A673 (cell line): ENCODE measurements at regions not wholly inside any gene's neighbourhood (a gene's known extent, or its start where the extent isn't known, plus 50 kb on each side); places are given as distances from the start of the nearest gene placed in this dataset.
"Not testable (repeated sequence)": the region's sequence is repeated elsewhere in the genome, so short reads cannot be mapped to it uniquely, and the experiment has no call there.

Source experiments
- BruUV-seq: library from RNA; stranded (reverse); fragments of 400-500 nt; replicated peaks from 2 replicates; lab custom pipeline; 2021; lab: Mats Ljungman, UMichigan
- CTCF ChIA-PET: fragments of 300-600 bp; sonication (Branson Sonifier 250); formaldehyde crosslinking; loops from one replicate; lab custom pipeline; 2022; ENCODE audit warnings: antibody characterized with exemption; lab: Charles Lee
- POLR2A ChIA-PET: fragments of 300-600 bp; sonication (Branson Sonifier 250); formaldehyde crosslinking; loops from one replicate; lab custom pipeline; 2022; ENCODE audit warnings: antibody characterized with exemption; ENCODE audit not compliant: low non-redundant PET; lab: Charles Lee
- DNase-seq: peaks from one replicate; pipeline ENCODE4 v3.0.0-alpha.2; 2015; ENCODE audit warnings: low spot score
- H3K27ac ChIP-seq: fragments of 200-600 bp; sonication (generic); 2 replicates; pipeline ENCODE4 v1.5.1; 2016; ENCODE audit warnings: mixed run types, low read depth, mild to moderate bottlenecking, mixed read lengths, antibody characterized with exemption, low read length; ENCODE audit not compliant: poor library complexity, severe bottlenecking
- H3K27me3 ChIP-seq: fragments of 200-600 bp; sonication (generic); replicated peaks from 2 replicates; pipeline ENCODE4 v1.6.1; 2017; ENCODE audit warnings: mixed run types, low read depth, mild to moderate bottlenecking, mixed read lengths, antibody characterized with exemption, low read length; ENCODE audit not compliant: insufficient read depth, poor library complexity
- H3K36me3 ChIP-seq: fragments of 200-600 bp; sonication (generic); 2 replicates; pipeline ENCODE4 v1.6.1; 2016; ENCODE audit warnings: mixed run types, mild to moderate bottlenecking, mixed read lengths, antibody characterized with exemption, low read length; ENCODE audit not compliant: insufficient read depth, poor library complexity, severe bottlenecking
- H3K4me1 ChIP-seq: fragments of 200-600 bp; sonication (generic); 2 replicates; pipeline ENCODE4 v1.6.1; 2017; ENCODE audit warnings: mixed run types, mild to moderate bottlenecking, mixed read lengths, antibody characterized with exemption, low read length; ENCODE audit not compliant: insufficient read depth, poor library complexity, severe bottlenecking
- H3K4me3 ChIP-seq: fragments of 200-600 bp; sonication (generic); 2 replicates; pipeline ENCODE4 v1.5.1; 2016; ENCODE audit warnings: low read depth, mixed run types, mild to moderate bottlenecking, mixed read lengths, low read length; ENCODE audit not compliant: poor library complexity, severe bottlenecking
- H3K9me3 ChIP-seq: fragments of 200-600 bp; sonication (generic); 2 replicates; pipeline ENCODE4 v1.6.1; 2016; ENCODE audit warnings: mixed run types, low read depth, mild to moderate bottlenecking, mixed read lengths, antibody characterized with exemption, low read length; ENCODE audit not compliant: poor library complexity, severe bottlenecking
- CTCF ChIP-seq: fragments of 300-800, 200-600 bp; sonication (generic); conservative IDR thresholded peaks from 2 replicates; pipeline ENCODE4 v1.5.1; 2017; ENCODE audit warnings: low read depth, mild to moderate bottlenecking, antibody characterized with exemption, low read length, moderate library complexity, mixed read lengths
- EZH2 ChIP-seq: fragments of 200-600 bp; sonication (generic); IDR thresholded peaks from 2 replicates; pipeline ENCODE4 v1.6.1; 2017; ENCODE audit warnings: borderline replicate concordance, low read depth, mild to moderate bottlenecking, mixed read lengths, antibody characterized with exemption, low read length; ENCODE audit not compliant: poor library complexity, severe bottlenecking
- intact Hi-C: fragments of 100-400 bp; cut with micrococcal nuclease; formaldehyde crosslinking; loops from one replicate; pipeline ENCODE4 v1.10.0; 2022; ENCODE audit not compliant: unreplicated experiment

DNA sequence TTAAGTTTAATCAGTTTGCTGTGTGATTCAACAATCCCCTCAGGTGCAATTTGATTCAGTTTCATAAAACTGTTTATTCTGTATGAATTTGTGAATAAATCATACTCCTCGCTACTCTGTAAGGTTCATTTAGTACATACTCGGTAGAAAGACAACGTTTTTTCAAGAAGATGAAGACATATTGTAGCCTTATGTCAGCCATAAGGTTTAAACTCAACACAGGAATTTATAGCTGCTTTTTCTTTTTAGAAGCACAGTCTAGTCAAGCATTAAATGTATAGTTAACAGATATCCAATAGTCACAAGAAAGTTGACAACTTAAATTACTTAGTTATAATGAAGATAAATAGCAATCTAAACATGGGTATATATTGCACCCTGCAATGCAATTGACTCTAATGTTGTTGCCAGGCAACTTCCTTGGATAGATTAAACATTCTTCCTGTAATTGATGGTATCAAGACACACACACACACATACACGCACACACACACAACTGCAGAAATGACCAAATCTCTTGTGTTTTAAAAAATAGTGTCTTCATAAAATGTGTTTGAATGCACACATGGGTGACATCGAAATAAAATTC, 151.5 kb upstream of the MGAT4C start:
- TF ChIP-seq CTCF (no peak), EZH2 (no peak)
- Histone ChIP-seq H3K9me3 (peaks cover 3% of the 10 kb centered on the region), H3K4me1 (no peaks in the 10 kb centered on the region), H3K4me3 (no peak overlapping the region), H3K27ac (no peak overlapping the region), H3K36me3 (no peaks in the 10 kb centered on the region), H3K27me3 (no peaks in the 10 kb centered on the region)
- ChIA-PET CTCF (no interaction called here), POLR2A (no interaction called here)
- intact Hi-C loops, result no loop called here
- no peak for DNase-seq
- no TSS peak for BruUV-seq

GRCh38 chr12:86389949-86390348, 133.8 kb upstream of the MGAT4C start:
- TF ChIP-seq CTCF (no peak), EZH2 (no peak)
- no peak overlapping the region for H3K27ac ChIP-seq
- no TSS peak for BruUV-seq
- no peaks in the 10 kb centered on the region for H3K36me3 ChIP-seq
- intact Hi-C loops, result no loop called here
- CTCF ChIA-PET, result no interaction called here
- no peaks in the 10 kb centered on the region for H3K4me1 ChIP-seq
- H3K27me3 ChIP-seq, result no peaks in the 10 kb centered on the region
- no peak overlapping the region for H3K4me3 ChIP-seq
- POLR2A ChIA-PET, result no interaction called here
- no peak for DNase-seq
- H3K9me3 ChIP-seq, result no peaks in the 10 kb centered on the region

DNA sequence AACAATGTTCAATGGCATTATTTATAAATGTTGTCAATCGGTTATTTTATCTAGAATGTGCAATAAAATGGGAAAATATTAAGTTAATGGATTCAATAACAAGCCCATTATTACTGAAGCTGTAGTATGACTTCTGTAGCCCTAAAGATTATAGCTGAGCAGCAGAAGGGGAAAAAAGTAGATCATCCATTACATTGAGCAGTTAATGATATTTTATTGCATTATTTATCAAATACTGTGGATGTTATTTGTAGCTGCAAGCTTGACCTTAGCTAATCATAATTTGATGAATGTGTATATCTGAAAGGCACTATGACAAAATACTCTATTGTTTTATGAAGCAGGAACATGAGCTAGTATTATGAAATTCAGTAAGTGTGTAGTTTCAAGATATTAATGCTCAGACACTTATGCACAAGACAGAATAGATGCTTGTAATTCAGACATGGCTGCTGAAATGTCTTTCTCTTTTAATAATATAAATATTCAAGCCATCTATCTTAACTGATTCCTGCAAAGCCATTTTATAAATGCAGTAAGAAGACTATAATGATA, 131.5 kb upstream of the MGAT4C start:
- no peak for TF ChIP-seq CTCF
- no peak for TF ChIP-seq EZH2
- no peak overlapping the region for H3K4me3 ChIP-seq
- no TSS peak for BruUV-seq
- no peaks in the 10 kb centered on the region for H3K4me1 ChIP-seq
- no peaks in the 10 kb centered on the region for H3K36me3 ChIP-seq
- H3K9me3 ChIP-seq, result no peaks in the 10 kb centered on the region
- POLR2A ChIA-PET, result no interaction called here
- H3K27ac ChIP-seq, result no peak overlapping the region
- no peaks in the 10 kb centered on the region for H3K27me3 ChIP-seq
- intact Hi-C loops, result no loop called here
- CTCF ChIA-PET, result no interaction called here
- no peak for DNase-seq

DNA sequence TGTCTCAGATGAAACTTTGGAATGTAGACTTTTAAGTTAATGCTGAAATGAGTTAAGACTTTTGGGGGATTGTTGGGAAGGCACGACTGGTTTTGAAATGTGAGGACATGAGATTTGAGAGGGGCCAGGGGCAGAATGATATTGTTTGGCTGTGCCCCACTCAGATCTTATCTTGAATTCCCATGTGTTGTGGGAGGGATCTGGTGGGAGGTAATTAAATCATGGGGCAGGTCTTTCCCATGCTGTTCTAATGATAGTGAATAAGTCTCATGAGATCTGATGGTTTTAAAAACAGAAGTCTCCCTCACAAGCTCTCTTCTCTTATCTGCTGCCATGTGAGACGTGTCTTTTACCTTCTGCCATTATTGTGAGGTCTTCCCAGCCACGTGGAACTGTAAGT, 127.6 kb upstream of the MGAT4C start:
- POLR2A ChIA-PET, DNase-seq, CTCF ChIA-PET, H3K36me3 ChIP-seq, H3K4me3 ChIP-seq, H3K4me1 ChIP-seq, intact Hi-C loops, H3K27ac ChIP-seq, H3K27me3 ChIP-seq, H3K9me3 ChIP-seq, BruUV-seq: not testable (repeated sequence)
